ENCODE measurements at regions not wholly inside any gene's neighbourhood (a gene's known extent, or its start where the extent isn't known, plus 50 kb on each side); places are given as distances from the start of the nearest gene placed in this dataset.

- TF ChIP-seq EZH2 (IDR thresholded peaks at IDR 0.05; ENCODE audit: borderline replicate concordance, low read depth, low read length, severe bottlenecking): no peak
- TF ChIP-seq, protein P1, sequence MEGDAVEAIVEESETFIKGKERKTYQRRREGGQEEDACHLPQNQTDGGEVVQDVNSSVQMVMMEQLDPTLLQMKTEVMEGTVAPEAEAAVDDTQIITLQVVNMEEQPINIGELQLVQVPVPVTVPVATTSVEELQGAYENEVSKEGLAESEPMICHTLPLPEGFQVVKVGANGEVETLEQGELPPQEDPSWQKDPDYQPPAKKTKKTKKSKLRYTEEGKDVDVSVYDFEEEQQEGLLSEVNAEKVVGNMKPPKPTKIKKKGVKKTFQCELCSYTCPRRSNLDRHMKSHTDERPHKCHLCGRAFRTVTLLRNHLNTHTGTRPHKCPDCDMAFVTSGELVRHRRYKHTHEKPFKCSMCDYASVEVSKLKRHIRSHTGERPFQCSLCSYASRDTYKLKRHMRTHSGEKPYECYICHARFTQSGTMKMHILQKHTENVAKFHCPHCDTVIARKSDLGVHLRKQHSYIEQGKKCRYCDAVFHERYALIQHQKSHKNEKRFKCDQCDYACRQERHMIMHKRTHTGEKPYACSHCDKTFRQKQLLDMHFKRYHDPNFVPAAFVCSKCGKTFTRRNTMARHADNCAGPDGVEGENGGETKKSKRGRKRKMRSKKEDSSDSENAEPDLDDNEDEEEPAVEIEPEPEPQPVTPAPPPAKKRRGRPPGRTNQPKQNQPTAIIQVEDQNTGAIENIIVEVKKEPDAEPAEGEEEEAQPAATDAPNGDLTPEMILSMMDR (IDR thresholded peaks at IDR 0.05; ENCODE audit: borderline replicate concordance, extremely low read depth, low read length, poor library complexity, severe bottlenecking): no peak
These were observed 132.9 kb upstream of the SLC30A5 start for GRCh38 chr5:68960961-68961360.

Data from DND-41 (cell line).